Astrocyte (in vitro differentiated cells and primary cell): ENCODE measurements at regions not wholly inside any gene's neighbourhood (a gene's known extent, or its start where the extent isn't known, plus 50 kb on each side); places are given as distances from the start of the nearest gene placed in this dataset.

Source experiments
- CTCF ChIP-seq: IDR thresholded peaks from 2 replicates; pipeline ENCODE4 v1.5.1; 2011; ENCODE audit warnings: low read depth, mild to moderate bottlenecking, inconsistent platforms, low read length, moderate library complexity; ENCODE audit not compliant: insufficient read depth
- EZH2 ChIP-seq: IDR thresholded peaks from 2 replicates; pipeline ENCODE4 v1.6.1; 2012; ENCODE audit warnings: mild to moderate bottlenecking, low read length, inconsistent platforms; ENCODE audit not compliant: insufficient read depth

- TF ChIP-seq CTCF, result no peak
- no peak for TF ChIP-seq EZH2
These were observed 1492.7 kb downstream of the BRD1 start for GRCh38 chr22:48334971-48335370.
